ENCODE measurements at regions not wholly inside any gene's neighbourhood (a gene's known extent, or its start where the extent isn't known, plus 50 kb on each side); places are given as distances from the start of the nearest gene placed in this dataset.

DNA sequence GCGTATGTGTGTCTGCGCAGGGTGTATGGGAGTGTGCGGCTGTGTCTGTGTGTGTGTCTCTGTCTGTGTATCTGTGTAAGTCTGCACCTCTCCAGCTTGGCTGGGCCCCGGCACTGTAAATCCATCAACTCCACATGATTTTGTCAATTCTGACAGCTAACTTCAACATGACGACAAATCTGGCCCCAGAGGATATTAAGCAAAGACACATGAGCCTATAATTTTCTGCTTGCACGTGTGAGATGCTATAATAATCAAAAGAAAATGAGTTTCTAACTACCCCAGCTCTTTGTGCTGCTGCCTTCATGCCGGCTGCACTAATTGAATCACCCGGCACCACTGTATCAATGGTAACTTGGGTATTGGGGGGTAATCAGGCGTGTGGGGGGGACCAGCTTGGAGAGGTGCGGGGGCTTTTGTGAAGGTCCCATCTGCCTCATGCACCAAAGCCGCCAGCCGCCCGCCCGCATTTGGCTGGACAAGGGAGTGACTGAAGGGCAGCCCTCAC is 57.6 kb upstream of the LHX1 start:
- H3K27me3 Mint-ChIP-seq: peaks cover 17% of the 10 kb centered on the region
- peaks cover 4% of the 10 kb centered on the region for H3K9me3 Mint-ChIP-seq
- no peak overlapping the region for H3K4me3 Mint-ChIP-seq
- H3K27ac Mint-ChIP-seq: no peak overlapping the region
- no peaks in the 10 kb centered on the region for H3K36me3 Mint-ChIP-seq
- H3K4me1 Mint-ChIP-seq: no peaks in the 10 kb centered on the region

DNA sequence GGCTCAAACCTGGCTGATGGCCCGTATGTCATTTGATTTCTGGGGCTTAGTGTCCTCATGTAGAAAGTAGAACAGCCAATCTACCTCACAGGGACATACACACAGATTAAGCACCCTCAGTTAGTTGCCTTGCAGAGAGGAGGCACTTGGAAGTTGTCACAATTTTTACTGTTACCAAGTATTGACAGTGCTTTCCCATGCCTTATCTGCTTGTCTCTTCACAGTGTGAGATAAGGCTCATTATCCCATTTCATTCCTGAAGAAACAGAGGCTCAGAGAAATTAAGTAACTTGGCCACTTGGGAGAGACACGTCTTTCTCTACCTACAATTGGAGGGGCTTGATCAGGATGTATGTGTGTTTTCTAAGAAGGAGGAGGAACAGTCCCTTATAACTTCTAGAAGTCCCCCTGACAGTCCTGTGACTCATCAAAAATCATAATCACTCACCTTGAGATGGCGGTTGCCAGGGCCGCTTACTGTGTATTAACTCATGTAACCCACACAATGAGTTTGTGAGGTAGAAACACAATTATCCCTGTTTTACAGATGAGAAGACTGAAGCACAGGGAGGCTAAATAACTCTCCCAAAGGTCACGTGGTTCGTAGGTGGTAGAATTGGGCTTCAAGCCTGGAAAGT is 56.9 kb upstream of the LHX1 start:
- Mint-ChIP-seq H3K4me3 (no peak overlapping the region), H3K27ac (no peak overlapping the region), H3K27me3 (peaks cover 19% of the 10 kb centered on the region), H3K36me3 (no peaks in the 10 kb centered on the region), H3K4me1 (no peaks in the 10 kb centered on the region), H3K9me3 (peaks cover 4% of the 10 kb centered on the region)

DNA sequence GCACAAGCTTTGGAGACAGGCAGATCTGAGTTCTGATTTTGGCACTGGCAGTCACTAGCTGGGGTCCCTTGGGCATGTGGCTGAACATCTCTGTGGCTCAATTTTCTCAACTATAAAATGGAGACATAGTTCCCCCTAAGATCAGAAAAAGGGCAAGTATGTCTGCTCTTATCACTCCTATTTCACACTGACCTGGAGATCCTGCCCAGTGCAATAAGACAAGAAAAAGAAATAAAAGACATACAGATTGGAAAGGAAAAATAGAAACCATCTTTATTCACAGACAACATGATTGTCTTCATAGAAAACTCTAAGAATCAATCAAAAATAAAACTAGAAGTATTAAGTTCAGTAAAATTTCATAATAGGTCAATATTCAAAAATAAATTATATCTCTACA is 56.0 kb upstream of the LHX1 start:
- H3K9me3 Mint-ChIP-seq: peaks cover 4% of the 10 kb centered on the region
- H3K4me3 Mint-ChIP-seq: no peak overlapping the region
- H3K27ac Mint-ChIP-seq: no peak overlapping the region

DNA sequence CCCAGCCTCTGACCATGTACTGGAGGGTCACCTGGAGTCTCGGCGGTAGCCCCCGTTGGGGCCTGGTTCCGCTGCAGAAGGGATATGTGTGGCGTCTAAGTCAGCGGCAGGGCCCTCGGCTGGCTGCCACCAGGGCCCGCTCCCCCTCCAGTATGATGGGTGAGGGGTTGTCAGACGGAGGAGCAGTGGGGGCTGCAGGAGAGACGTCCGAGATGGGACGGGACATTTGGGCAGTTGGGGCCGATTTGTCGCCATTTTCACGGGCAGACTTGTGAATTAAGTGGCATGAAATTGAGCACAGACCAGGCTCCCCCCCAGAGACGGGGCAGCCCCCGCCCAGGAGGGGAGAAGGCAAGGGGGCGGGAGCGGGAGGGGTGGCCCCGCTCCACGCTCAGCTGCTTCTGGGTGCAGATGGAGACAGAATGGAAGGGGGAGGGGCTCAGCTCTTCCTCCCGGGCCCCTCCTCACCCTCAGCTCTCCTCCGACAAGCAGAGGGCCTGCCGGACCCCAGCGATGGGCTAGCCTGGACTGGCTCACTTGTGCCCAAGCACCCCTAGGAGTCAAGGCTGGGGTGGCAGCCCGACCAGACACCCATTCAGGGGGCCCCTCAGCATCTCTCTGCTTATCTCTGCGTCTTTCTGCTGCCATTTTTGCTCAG is 52.7 kb upstream of the LHX1 start:
- no peaks in the 10 kb centered on the region for H3K4me1 Mint-ChIP-seq
- no peak overlapping the region for H3K27ac Mint-ChIP-seq
- no peaks in the 10 kb centered on the region for H3K36me3 Mint-ChIP-seq
- H3K4me3 Mint-ChIP-seq: no peak overlapping the region
- H3K9me3 Mint-ChIP-seq: peaks cover 4% of the 10 kb centered on the region
- H3K27me3 Mint-ChIP-seq: peaks cover 30% of the 10 kb centered on the region

More for the DNA sequence above, 56.0 kb upstream of the LHX1 start:
- Mint-ChIP-seq H3K27me3 (peaks cover 22% of the 10 kb centered on the region), H3K4me1 (no peaks in the 10 kb centered on the region), H3K36me3 (no peaks in the 10 kb centered on the region)

DNA sequence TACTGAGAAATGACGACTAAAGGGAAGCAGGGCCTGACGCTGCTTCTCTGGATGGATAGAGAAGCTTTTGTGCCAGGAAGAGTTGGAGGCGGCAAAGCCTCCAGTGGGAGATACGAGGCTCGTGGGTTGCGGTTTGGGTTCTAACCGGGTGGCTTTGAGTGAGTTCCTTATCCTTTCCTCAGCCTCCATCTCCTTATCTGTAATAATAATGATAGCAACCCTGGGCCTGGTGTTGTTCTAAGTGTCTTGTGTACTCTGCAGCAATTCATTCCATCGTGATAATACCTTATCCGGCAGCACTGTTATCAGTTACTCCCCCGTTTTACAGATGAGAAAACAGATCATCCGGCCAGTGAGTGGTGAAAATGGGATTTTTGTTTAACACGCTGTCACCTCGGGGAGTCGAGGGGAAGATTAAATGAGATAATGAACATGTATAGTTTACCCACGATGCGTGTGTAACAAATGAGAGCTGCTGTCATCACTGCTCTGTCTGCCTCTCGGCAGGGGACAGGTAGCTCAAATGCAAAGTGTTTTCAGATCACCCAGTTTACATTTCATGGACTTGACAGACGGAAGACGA is 52.0 kb upstream of the LHX1 start:
- H3K27me3 Mint-ChIP-seq: peaks cover 30% of the 10 kb centered on the region
- peaks cover 4% of the 10 kb centered on the region for H3K9me3 Mint-ChIP-seq
- no peaks in the 10 kb centered on the region for H3K4me1 Mint-ChIP-seq
- H3K4me3 Mint-ChIP-seq: no peak overlapping the region
- no peaks in the 10 kb centered on the region for H3K36me3 Mint-ChIP-seq
- H3K27ac Mint-ChIP-seq: no peak overlapping the region

DNA sequence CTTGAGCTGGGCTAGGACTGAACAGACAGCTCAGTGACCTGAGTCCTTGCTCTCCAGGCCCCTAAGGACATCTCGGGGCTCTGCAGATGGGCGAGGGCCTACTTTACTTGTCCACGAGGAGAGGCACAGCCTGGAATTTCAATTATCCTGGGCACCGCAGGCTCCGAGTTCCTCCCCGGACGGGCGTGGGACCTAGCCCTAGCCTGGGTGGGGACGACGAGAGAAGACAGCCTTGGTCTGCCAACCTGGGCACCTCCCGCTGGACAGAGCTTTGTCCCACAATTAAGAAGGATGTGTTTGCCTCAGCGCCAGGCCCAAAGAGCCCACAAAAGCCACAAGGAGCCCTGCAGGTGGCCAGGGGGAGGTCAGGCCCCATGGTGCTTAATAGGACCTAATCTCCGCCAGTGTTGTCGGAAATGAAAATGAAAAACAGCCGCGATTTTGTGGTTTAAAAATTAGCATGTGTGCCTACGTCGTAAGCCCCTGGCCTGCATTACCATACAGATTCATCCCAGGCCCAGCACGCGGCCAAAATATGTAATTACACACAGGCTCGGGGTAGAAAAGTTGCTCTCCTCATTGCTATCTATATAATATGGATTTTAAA is 51.4 kb upstream of the LHX1 start:
- Mint-ChIP-seq H3K27me3 (peaks cover 29% of the 10 kb centered on the region), H3K36me3 (no peaks in the 10 kb centered on the region), H3K9me3 (peaks cover 4% of the 10 kb centered on the region), H3K4me3 (no peak overlapping the region), H3K27ac (no peak overlapping the region), H3K4me1 (no peaks in the 10 kb centered on the region)

Measured in activated naive CD4-positive, alpha-beta T cell treated with anti-CD3 and anti-CD28 coated beads, Interleukin-2, amount 50 U/mL, for 24 hours (primary cell).